COLO668 (cell line): ENCODE measurements at regions not wholly inside any gene's neighbourhood (a gene's known extent, or its start where the extent isn't known, plus 50 kb on each side); places are given as distances from the start of the nearest gene placed in this dataset.

Experiments
- DNase-seq: peaks from one replicate; lab custom pipeline; 2025; ENCODE audit not compliant: unreplicated experiment; lab: John Stamatoyannopoulos, UW

- no peak for DNase-seq
Observed at GRCh38 chr12:124433147-124433874, 134.1 kb downstream of the NCOR2 start.

GRCh38 chr12:124432376-124432775 is 135.0 kb downstream of the NCOR2 start:
- DNase-seq, result no peak

GRCh38 chr12:124431971-124432370 is 135.4 kb downstream of the NCOR2 start:
- no peak for DNase-seq

GRCh38 chr12:124430491-124430890 is 135.6 kb downstream of the RFLNA start:
- no peak for DNase-seq

- DNase-seq, result no peak
Observed at GRCh38 chr12:124429535-124429934, 134.6 kb downstream of the RFLNA start.

- no peak for DNase-seq
Observed at GRCh38 chr12:124428792-124429281, 133.9 kb downstream of the RFLNA start.

- no peak for DNase-seq
Observed at GRCh38 chr12:124428136-124428791, 133.4 kb downstream of the RFLNA start.

- no peak for DNase-seq
Observed at GRCh38 chr12:124426594-124427555, 132.0 kb downstream of the RFLNA start.

- no peak for DNase-seq
Observed at GRCh38 chr12:124425667-124426066, 130.8 kb downstream of the RFLNA start.

- DNase-seq, result no peak
Observed at GRCh38 chr12:124424516-124424905, 129.6 kb downstream of the RFLNA start.

- DNase-seq, result no peak
Observed at GRCh38 chr12:124423761-124424515, 129.0 kb downstream of the RFLNA start.

GRCh38 chr12:124422570-124423523 is 128.0 kb downstream of the RFLNA start:
- DNase-seq, result peak; percentile 87

- peak; percentile 95 for DNase-seq
Observed at GRCh38 chr12:124422142-124422569, 127.3 kb downstream of the RFLNA start.

- no peak for DNase-seq
Observed at GRCh38 chr12:124420996-124421674, 126.2 kb downstream of the RFLNA start.

- no peak for DNase-seq
Observed at GRCh38 chr12:124420041-124420995, 125.4 kb downstream of the RFLNA start.

GRCh38 chr12:124419292-124420040 is 124.6 kb downstream of the RFLNA start:
- DNase-seq, result no peak

GRCh38 chr12:124418791-124419190 is 123.9 kb downstream of the RFLNA start:
- no peak for DNase-seq
